Esophagus (tissue), 2 donors: ENCODE measurements at regions not wholly inside any gene's neighbourhood (a gene's known extent, or its start where the extent isn't known, plus 50 kb on each side); places are given as distances from the start of the nearest gene placed in this dataset.

ENCODE experiments used
- H3K27ac ChIP-seq, 2 donors: one replicate each; pipeline ENCODE4 v1.5.1; 2013; ENCODE audit warnings: low read depth in 2 of 2, mild to moderate bottlenecking in 2 of 2, inconsistent platforms in 1 of 2, low read length in 1 of 2, moderate library complexity in 1 of 2
- H3K27me3 ChIP-seq, 2 donors: one replicate each; pipeline ENCODE4 v1.6.1; 2013; ENCODE audit warnings: low read length in 2 of 2, control low read depth in 1 of 2, mild to moderate bottlenecking in 1 of 2; ENCODE audit not compliant: insufficient read depth in 2 of 2, control insufficient read depth in 1 of 2
- H3K36me3 ChIP-seq, 2 donors: one replicate each; pipeline ENCODE4 v1.6.1; 2013; ENCODE audit warnings: low read length in 1 of 2; ENCODE audit not compliant: control insufficient read depth in 2 of 2, insufficient read depth in 2 of 2
- H3K4me1 ChIP-seq, 2 donors: one replicate each; pipeline ENCODE4 v1.6.1; 2013; ENCODE audit warnings: low read length in 1 of 2; ENCODE audit not compliant: control insufficient read depth in 2 of 2, insufficient read depth in 2 of 2
- H3K4me3 ChIP-seq, 2 donors: one replicate each; pipeline ENCODE4 v1.5.1; 2013; ENCODE audit warnings: low read length in 2 of 2, mild to moderate bottlenecking in 2 of 2, low read depth in 1 of 2, moderate library complexity in 1 of 2
- H3K9me3 ChIP-seq, 2 donors: one replicate each; pipeline ENCODE4 v1.6.1; 2013; ENCODE audit warnings: mild to moderate bottlenecking in 2 of 2, low read depth in 1 of 2, low read length in 1 of 2, moderate library complexity in 1 of 2; ENCODE audit not compliant: control insufficient read depth in 2 of 2, insufficient read depth in 1 of 2
- WGBS, 2 donors: extraction: QIAGEN DNeasy Blood & Tissue Kit; methylation state at CpG; one replicate each; pipeline ENCODE4 v1.1.7; 2013; 5-methylcytosine and 5-hydroxymethylcytosine counted together
- donor health status: healthy with polysubstance abuse.
- donor health status: Bipolar disorder and iron deficiency.

GRCh38 chr9:127561491-127562278 lies 50.4 kb upstream of the STXBP1 start:
- H3K4me1 ChIP-seq = peaks cover 21 to 56% of the 10 kb centered on the region in 2 donors
- no peaks in the 10 kb centered on the region for H3K27me3 ChIP-seq
- H3K36me3 ChIP-seq = peaks cover 5 to 35% of the 10 kb centered on the region in 2 donors
- no peaks in the 10 kb centered on the region for H3K9me3 ChIP-seq
- H3K4me3 ChIP-seq = peak overlapping the region; percentile 26 to 44
- 15 to 24% methylated on average over 17 of the region's 17 CpGs for WGBS, 2 donors
- peak overlapping the region; percentile 94 to 100 for H3K27ac ChIP-seq
